ENCODE measurements at regions not wholly inside any gene's neighbourhood (a gene's known extent, or its start where the extent isn't known, plus 50 kb on each side); places are given as distances from the start of the nearest gene placed in this dataset.
"Not testable (repeated sequence)": the region's sequence is repeated elsewhere in the genome, so short reads cannot be mapped to it uniquely, and the experiment has no call there.

- no peak for DNase-seq (ENCODE audit: low spot score)
Observed at GRCh38 chr4:170167678-170168077, 77.9 kb upstream of the AADAT start.

GRCh38 chr4:170166193-170166592 is 76.4 kb upstream of the AADAT start:
- not testable (repeated sequence) for DNase-seq (ENCODE audit: low spot score)

- no peak for DNase-seq (ENCODE audit: low spot score)
Observed at GRCh38 chr4:170162416-170162815, 72.7 kb upstream of the AADAT start.

GRCh38 chr4:170157670-170158069 is 67.9 kb upstream of the AADAT start:
- no peak for DNase-seq (ENCODE audit: low spot score)

GRCh38 chr4:170145120-170145519 is 55.4 kb upstream of the AADAT start:
- DNase-seq (ENCODE audit: low spot score): no peak

GRCh38 chr4:170139764-170140163 is 50.0 kb upstream of the AADAT start:
- DNase-seq (ENCODE audit: low spot score): no peak
